ENCODE measurements at regions not wholly inside any gene's neighbourhood (a gene's known extent, or its start where the extent isn't known, plus 50 kb on each side); places are given as distances from the start of the nearest gene placed in this dataset.

DNA sequence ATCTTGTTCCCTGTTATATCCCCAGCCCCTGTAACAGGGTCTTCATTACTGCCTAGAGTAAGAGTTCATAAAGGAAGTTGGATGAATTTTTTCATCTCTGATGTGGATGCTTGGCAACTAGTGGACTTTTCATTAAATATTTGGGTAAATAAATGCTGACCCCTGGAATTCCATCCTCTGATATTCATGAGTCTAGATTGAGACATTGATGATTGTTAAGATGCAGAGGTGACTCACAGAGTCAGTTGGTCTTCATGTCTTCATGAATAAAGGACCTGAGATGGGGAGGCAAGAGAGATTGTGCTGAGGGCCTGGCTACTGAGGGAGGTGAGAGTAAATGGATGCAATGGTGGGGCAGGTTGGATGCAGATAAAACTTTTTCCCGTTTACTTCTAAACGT, 132.7 kb upstream of the NT5C1B start:
- TF ChIP-seq, protein P1, sequence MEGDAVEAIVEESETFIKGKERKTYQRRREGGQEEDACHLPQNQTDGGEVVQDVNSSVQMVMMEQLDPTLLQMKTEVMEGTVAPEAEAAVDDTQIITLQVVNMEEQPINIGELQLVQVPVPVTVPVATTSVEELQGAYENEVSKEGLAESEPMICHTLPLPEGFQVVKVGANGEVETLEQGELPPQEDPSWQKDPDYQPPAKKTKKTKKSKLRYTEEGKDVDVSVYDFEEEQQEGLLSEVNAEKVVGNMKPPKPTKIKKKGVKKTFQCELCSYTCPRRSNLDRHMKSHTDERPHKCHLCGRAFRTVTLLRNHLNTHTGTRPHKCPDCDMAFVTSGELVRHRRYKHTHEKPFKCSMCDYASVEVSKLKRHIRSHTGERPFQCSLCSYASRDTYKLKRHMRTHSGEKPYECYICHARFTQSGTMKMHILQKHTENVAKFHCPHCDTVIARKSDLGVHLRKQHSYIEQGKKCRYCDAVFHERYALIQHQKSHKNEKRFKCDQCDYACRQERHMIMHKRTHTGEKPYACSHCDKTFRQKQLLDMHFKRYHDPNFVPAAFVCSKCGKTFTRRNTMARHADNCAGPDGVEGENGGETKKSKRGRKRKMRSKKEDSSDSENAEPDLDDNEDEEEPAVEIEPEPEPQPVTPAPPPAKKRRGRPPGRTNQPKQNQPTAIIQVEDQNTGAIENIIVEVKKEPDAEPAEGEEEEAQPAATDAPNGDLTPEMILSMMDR (IDR thresholded peaks at IDR 0.05; ENCODE audit: low read depth, low read length, poor library complexity, severe bottlenecking) = no peak
- TF ChIP-seq EZH2phosphoT487 (IDR thresholded peaks at IDR 0.05; ENCODE audit: borderline replicate concordance, low read length) = no peak

Data from DOHH2 (cell line).